Mesodermal cell (in vitro differentiated cells): ENCODE measurements at regions not wholly inside any gene's neighbourhood (a gene's known extent, or its start where the extent isn't known, plus 50 kb on each side); places are given as distances from the start of the nearest gene placed in this dataset.

Experiments used
- H3K27ac ChIP-seq: 2 replicates; pipeline ENCODE4 v1.7.0; 2013; ENCODE audit warnings: mild to moderate bottlenecking, low read depth, low read length, moderate library complexity; ENCODE audit not compliant: severe bottlenecking
- H3K36me3 ChIP-seq: 2 replicates; pipeline ENCODE4 v1.7.1; 2013; ENCODE audit warnings: mild to moderate bottlenecking, low read length, moderate library complexity; ENCODE audit not compliant: control insufficient read depth, insufficient read depth
- H3K4me1 ChIP-seq: one replicate; pipeline ENCODE4 v1.7.1; 2013; ENCODE audit warnings: mild to moderate bottlenecking, low read length; ENCODE audit not compliant: insufficient read depth, control insufficient read depth, poor library complexity, severe bottlenecking
- H3K4me3 ChIP-seq: 2 replicates; pipeline ENCODE4 v1.7.0; 2013; ENCODE audit warnings: low read length, control low read depth, mild to moderate bottlenecking; ENCODE audit not compliant: insufficient read depth, poor library complexity, severe bottlenecking; ENCODE audit errors: extremely low read depth
- H3K9me3 ChIP-seq: 2 replicates; pipeline ENCODE4 v1.7.1; 2013; ENCODE audit warnings: mild to moderate bottlenecking, low read length, moderate library complexity; ENCODE audit not compliant: control insufficient read depth
- WGBS, 2 experiments: methylation state at CpG; one replicate each; pipeline ENCODE4 v1.1.5; 2013; ENCODE audit warnings: missing lambda C conversion rate in 2 of 2; ENCODE audit not compliant: insufficient coverage in 2 of 2; 5-methylcytosine and 5-hydroxymethylcytosine counted together

DNA sequence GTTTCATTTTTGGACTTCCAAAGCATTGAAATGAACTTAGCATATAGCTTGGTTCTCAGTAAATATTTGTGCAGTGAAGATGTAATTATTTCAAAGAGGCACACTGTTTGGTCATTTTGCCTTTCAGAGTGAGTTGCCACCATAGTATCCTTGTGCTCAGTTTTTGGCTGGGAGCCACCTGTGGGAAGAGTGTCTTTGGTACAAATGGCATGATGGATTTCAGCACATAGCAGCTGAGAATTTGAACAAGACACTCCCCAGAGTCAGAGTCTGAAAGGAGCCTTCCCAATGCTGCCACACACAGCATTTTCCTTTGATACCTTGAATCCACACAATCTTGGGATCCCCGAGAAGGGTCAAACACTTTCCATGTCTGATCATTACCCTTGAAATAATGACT lies 897.2 kb upstream of the ARPP21 start:
- H3K9me3 ChIP-seq, result no peaks in the 10 kb centered on the region
- no peaks in the 10 kb centered on the region for H3K4me1 ChIP-seq
- H3K27ac ChIP-seq, result no peak overlapping the region
- no peak overlapping the region for H3K4me3 ChIP-seq
- H3K36me3 ChIP-seq, result no peaks in the 10 kb centered on the region
- WGBS, 2 experiments, result no CpG with 5 or more reads among the region's 1 CpG

DNA sequence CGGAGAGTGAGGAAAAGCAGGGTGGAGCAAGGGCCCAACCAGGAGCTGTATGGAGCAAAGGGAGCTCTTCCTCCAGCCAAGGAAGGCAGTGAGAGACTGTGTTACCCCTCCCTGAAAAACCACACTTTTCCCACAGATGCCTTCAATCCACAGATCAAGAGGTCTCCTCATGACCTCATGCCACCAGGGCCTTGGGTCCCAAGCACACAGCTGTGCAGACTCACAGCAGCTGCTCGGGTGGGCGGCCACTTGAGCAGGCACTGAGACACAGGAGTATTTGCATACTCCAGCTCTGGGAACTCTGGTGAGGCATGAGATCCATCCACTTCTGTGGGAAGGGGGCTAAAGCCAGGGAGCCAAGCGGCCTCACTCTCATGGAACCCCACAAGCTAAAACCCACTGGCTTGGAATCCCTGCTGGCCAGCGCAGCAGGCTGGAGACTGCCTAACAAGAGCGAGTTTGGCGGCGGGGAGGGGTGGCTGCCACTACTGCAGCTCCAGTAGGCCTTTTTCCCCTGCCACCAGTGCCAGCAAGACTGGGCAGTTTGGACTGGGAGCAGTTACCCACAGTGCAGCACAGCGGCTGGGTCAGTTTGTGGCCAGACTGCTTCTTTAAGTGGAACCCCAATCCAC lies 880.6 kb upstream of the ARPP21 start:
- Histone ChIP-seq H3K27ac (no peak overlapping the region), H3K4me3 (no peak overlapping the region), H3K9me3 (no peaks in the 10 kb centered on the region), H3K4me1 (no peaks in the 10 kb centered on the region), H3K36me3 (no peaks in the 10 kb centered on the region)
- 82 to 87% methylated on average over 3 to 8 of the region's 9 CpGs for WGBS, 2 experiments

DNA sequence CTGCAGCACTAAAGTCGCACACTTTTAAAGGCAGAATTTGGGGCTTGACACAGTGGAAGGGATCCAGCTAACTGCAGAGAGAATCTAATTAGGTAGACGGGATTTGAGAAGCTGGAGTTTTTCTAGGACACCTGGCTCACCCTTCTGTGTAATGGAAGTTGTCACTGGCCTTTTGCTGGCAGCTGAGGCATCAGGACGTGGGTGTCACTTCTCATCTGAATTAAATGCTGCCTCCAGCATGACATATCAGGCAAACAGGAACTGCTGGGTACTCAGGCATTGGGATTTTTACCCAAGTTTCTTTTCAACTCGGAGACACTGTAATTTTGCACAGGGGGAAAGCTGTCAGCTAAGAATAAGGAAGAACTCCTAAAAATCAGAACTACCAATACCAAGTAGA lies 861.9 kb upstream of the ARPP21 start:
- H3K4me3 ChIP-seq, result no peak overlapping the region
- 73 to 74% methylated on average over 3 of the region's 4 CpGs for WGBS, 2 experiments
- H3K4me1 ChIP-seq, result no peaks in the 10 kb centered on the region
- no peak overlapping the region for H3K27ac ChIP-seq
- H3K9me3 ChIP-seq, result no peaks in the 10 kb centered on the region
- no peaks in the 10 kb centered on the region for H3K36me3 ChIP-seq

DNA sequence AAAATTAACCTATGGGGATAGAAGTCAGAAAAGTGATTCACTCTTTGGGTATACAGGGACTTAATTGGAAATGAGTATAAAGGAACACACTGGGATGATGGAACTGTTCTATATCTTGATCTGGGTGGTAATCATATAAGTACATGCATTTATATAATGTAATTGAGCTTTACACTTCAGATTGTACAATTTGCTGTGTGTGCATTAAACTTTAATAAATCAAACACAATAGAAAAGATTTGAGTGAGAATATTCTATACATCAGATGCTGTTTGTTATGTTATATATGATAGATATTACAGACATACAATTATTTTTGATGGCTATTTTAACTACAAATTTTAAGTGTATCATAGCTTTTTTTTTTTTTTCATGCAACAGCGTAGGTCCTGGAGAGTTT lies 860.2 kb upstream of the ARPP21 start:
- H3K4me1 ChIP-seq, result no peaks in the 10 kb centered on the region
- H3K9me3 ChIP-seq, result no peaks in the 10 kb centered on the region
- no CpG with 5 or more reads among the region's 1 CpG for WGBS, 2 experiments
- no peak overlapping the region for H3K4me3 ChIP-seq
- H3K27ac ChIP-seq, result no peak overlapping the region
- no peaks in the 10 kb centered on the region for H3K36me3 ChIP-seq

DNA sequence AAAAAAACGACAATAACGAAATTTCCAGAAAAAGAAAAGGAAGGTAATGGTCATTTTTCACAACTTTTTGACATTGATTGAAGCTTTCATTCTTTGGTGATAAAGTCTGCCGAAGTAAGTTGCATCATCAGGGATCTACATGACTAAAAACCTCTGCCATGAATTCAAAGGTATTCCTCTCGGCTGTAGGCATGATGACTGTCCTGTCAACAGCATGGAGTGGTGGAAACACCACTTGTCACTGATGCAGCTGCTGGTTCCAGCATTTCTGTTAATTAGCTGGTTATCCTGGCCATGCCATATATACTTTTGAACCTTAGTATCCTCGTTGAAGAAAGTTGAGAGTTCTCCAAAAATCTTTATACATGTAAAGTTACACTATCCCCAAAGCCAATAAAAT lies 859.0 kb upstream of the ARPP21 start:
- Histone ChIP-seq H3K36me3 (no peaks in the 10 kb centered on the region), H3K9me3 (no peaks in the 10 kb centered on the region), H3K4me1 (no peaks in the 10 kb centered on the region), H3K4me3 (no peak overlapping the region), H3K27ac (no peak overlapping the region)
- WGBS, 2 experiments, result 72 to 77% methylated on average over 2 to 4 of the region's 5 CpGs

GRCh38 chr3:34780973-34781372 lies 858.4 kb upstream of the ARPP21 start:
- 46 to 63% methylated on average over 1 to 2 of the region's 4 CpGs for WGBS, 2 experiments
- no peaks in the 10 kb centered on the region for H3K9me3 ChIP-seq
- H3K4me3 ChIP-seq, result no peak overlapping the region
- no peaks in the 10 kb centered on the region for H3K4me1 ChIP-seq
- no peak overlapping the region for H3K27ac ChIP-seq
- no peaks in the 10 kb centered on the region for H3K36me3 ChIP-seq

DNA sequence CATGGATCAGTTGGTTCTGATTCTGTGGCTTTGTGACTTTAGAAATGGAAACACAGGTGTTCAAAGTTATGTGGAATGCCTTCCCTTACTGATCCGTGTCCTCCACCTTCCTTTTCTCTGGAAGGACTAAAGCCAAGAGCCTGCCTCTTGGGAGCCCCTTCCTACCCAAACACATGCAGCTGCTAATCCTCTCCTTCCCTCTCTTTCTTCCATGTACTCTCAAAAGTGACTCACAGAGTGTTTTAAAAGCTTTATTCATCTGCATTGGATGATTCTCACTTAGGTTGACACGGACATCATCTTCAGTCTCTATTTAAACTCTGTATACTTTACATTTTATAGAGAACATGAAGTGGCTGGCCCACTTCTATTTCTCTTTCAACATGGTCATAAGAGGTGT lies 856.5 kb upstream of the ARPP21 start:
- no peaks in the 10 kb centered on the region for H3K36me3 ChIP-seq
- no peak overlapping the region for H3K4me3 ChIP-seq
- WGBS, 2 experiments, result 43 to 100% methylated on average over 1 of the region's 2 CpGs
- no peak overlapping the region for H3K27ac ChIP-seq
- no peaks in the 10 kb centered on the region for H3K4me1 ChIP-seq
- no peaks in the 10 kb centered on the region for H3K9me3 ChIP-seq

- no peaks in the 10 kb centered on the region for H3K9me3 ChIP-seq
- H3K36me3 ChIP-seq, result no peaks in the 10 kb centered on the region
- H3K4me1 ChIP-seq, result no peaks in the 10 kb centered on the region
- H3K27ac ChIP-seq, result no peak overlapping the region
- H3K4me3 ChIP-seq, result no peak overlapping the region
Observed at GRCh38 chr3:34783876-34784275, 855.4 kb upstream of the ARPP21 start.

GRCh38 chr3:34793057-34793456 lies 846.3 kb upstream of the ARPP21 start:
- no peaks in the 10 kb centered on the region for H3K36me3 ChIP-seq
- no peak overlapping the region for H3K4me3 ChIP-seq
- H3K4me1 ChIP-seq, result no peaks in the 10 kb centered on the region
- H3K27ac ChIP-seq, result no peak overlapping the region
- no CpG with 5 or more reads among the region's 1 CpG for WGBS, 2 experiments
- no peaks in the 10 kb centered on the region for H3K9me3 ChIP-seq

DNA sequence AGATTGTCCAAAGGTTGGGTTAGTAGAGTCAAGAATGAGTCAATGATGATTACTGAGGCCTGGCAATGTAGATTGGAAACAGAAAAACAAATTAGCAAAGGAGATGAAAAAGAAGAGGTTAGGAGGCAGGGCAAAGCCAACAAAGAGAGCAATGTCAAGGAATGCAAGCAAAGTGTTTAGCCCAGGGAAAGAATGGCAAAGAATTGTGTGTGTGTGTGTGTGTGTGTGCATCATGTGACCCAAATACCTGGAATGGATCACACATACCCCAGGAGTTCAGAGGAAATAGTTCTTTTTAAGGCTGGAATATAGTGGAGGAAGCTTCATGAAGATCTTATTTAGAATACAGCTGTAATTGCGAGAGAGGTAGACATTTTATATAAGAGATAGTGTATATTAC lies 831.7 kb upstream of the ARPP21 start:
- Histone ChIP-seq H3K9me3 (no peaks in the 10 kb centered on the region), H3K27ac (no peak overlapping the region), H3K4me3 (no peak overlapping the region), H3K36me3 (no peaks in the 10 kb centered on the region), H3K4me1 (no peaks in the 10 kb centered on the region)
- WGBS, 2 experiments, result no CpG with 5 or more reads among the region's 1 CpG

DNA sequence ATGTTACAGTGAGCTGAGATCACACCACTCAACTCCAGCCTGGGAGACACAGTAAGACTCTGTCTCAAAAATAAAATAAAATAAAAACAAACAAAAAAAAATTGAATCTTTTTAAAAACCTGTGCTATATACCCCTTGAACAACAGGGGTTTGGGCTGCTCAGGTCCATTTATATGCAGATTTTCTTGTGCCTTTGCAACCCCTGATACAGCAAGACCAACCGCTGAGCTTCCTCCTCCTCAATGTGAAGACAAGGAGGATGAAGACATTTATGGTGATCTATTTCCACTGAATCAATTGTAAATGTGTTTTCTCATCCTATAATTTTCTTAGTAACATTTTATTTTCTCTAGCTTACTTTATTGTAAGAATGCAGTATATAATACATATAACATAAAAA lies 831.0 kb upstream of the ARPP21 start:
- Histone ChIP-seq H3K4me3 (no peak overlapping the region), H3K36me3 (no peaks in the 10 kb centered on the region), H3K27ac (no peak overlapping the region), H3K4me1 (no peaks in the 10 kb centered on the region), H3K9me3 (no peaks in the 10 kb centered on the region)
- 80% methylated on average over 1 of the region's 1 CpG; no CpG with 5 or more reads in 1 of the 2 experiments for WGBS, 2 experiments
